Coronary artery (tissue), 2 donors: ENCODE measurements at regions not wholly inside any gene's neighbourhood (a gene's known extent, or its start where the extent isn't known, plus 50 kb on each side); places are given as distances from the start of the nearest gene placed in this dataset.

ENCODE experiments used
- DNase-seq: peaks from one replicate; pipeline ENCODE4 v3.0.0-alpha.2; 2017; ENCODE audit warnings: low spot score
- H3K27ac ChIP-seq, 2 donors: fragments of 200-600 bp; sonication (generic); one replicate each; pipeline ENCODE4 v1.5.1; 2016 to 2019
- H3K4me3 ChIP-seq: fragments of 200-600 bp; sonication (generic); 2 replicates; pipeline ENCODE4 v1.5.1; 2016; ENCODE audit warnings: mild to moderate bottlenecking, moderate library complexity
- CTCF ChIP-seq: fragments of 200-600 bp; sonication (generic); IDR thresholded peaks from one replicate; pipeline ENCODE4 v1.5.1; 2019; ENCODE audit warnings: antibody characterized with exemption

- Histone ChIP-seq H3K27ac (no peak overlapping the region), H3K4me3 (no peak overlapping the region)
- DNase-seq: no peak
- TF ChIP-seq CTCF: no peak
Observed at GRCh38 chr3:150040097-150040496, 69.4 kb upstream of the PFN2 start.

GRCh38 chr3:150038830-150039229, 68.1 kb upstream of the PFN2 start:
- Histone ChIP-seq H3K27ac (no peak overlapping the region), H3K4me3 (no peak overlapping the region)
- no peak for DNase-seq
- TF ChIP-seq CTCF: no peak

GRCh38 chr3:150036780-150037179, 66.1 kb upstream of the PFN2 start:
- no peak for DNase-seq

DNA sequence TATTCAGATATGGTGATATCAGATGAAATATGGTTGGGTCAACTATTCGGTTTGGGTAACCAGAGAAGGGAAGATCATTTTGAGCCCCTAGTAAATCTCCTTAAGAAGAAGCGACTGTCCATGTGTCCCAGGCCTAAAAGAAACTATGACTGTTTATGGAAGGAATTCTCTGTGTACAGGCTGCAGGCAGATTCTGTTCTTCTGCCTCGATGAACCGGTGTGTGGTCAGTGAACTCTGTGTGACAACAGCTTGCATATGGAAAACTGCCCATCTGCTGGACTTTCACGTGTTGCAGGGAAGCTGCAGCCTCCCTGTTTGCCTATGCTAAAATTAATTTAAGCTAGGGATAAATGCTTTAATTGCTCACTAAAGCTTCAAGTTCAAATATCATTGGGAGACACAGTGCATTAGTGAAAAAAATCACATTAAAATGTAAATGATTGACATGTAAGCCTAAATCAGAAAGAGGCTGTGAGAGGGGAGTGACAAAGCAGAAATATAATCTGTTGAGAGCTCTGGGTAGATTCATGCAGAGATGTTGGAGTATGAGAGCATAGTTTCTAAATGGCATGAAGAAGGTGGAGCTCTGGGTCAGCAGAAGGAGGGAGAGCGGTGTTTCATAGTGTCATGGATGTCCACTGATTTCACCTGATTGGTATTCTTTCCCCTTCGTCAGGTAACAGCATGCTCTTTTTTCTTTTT, 65.4 kb upstream of the PFN2 start:
- H3K27ac ChIP-seq: no peak overlapping the region
- TF ChIP-seq CTCF: no peak
- H3K4me3 ChIP-seq: no peak overlapping the region
- no peak for DNase-seq

More at GRCh38 chr3:150036780-150037179, 66.1 kb upstream of the PFN2 start:
- Histone ChIP-seq H3K27ac (no peak overlapping the region), H3K4me3 (no peak overlapping the region)
- no peak for TF ChIP-seq CTCF

GRCh38 chr3:150035301-150035779, 64.6 kb upstream of the PFN2 start:
- no peak for DNase-seq
- no peak overlapping the region for H3K4me3 ChIP-seq
- no peak for TF ChIP-seq CTCF
- no peak overlapping the region for H3K27ac ChIP-seq

- no peak overlapping the region for H3K4me3 ChIP-seq
- H3K27ac ChIP-seq: no peak overlapping the region
- TF ChIP-seq CTCF: no peak
- DNase-seq: no peak
Observed at GRCh38 chr3:150033721-150034120, 63.0 kb upstream of the PFN2 start.

GRCh38 chr3:150030841-150031240, 60.1 kb upstream of the PFN2 start:
- no peak overlapping the region for H3K27ac ChIP-seq
- TF ChIP-seq CTCF: no peak
- DNase-seq: no peak

More at GRCh38 chr3:150030841-150031240, 60.1 kb upstream of the PFN2 start:
- no peak overlapping the region for H3K4me3 ChIP-seq
